DND-41 (cell line): ENCODE measurements at regions not wholly inside any gene's neighbourhood (a gene's known extent, or its start where the extent isn't known, plus 50 kb on each side); places are given as distances from the start of the nearest gene placed in this dataset.

Experiments used
- EZH2 ChIP-seq: IDR thresholded peaks from 3 replicates; pipeline ENCODE4 v1.6.1; 2012; ENCODE audit warnings: borderline replicate concordance, low read depth, mild to moderate bottlenecking, moderate library complexity, low read length, inconsistent platforms; ENCODE audit not compliant: severe bottlenecking
- TF ChIP-seq, protein P1 (sequence below): IDR thresholded peaks from 2 replicates; pipeline ENCODE4 v1.5.1; 2012; ENCODE audit warnings: borderline replicate concordance, low read length, moderate library complexity, mild to moderate bottlenecking; ENCODE audit not compliant: poor library complexity, severe bottlenecking; ENCODE audit errors: extremely low read depth

DNA sequence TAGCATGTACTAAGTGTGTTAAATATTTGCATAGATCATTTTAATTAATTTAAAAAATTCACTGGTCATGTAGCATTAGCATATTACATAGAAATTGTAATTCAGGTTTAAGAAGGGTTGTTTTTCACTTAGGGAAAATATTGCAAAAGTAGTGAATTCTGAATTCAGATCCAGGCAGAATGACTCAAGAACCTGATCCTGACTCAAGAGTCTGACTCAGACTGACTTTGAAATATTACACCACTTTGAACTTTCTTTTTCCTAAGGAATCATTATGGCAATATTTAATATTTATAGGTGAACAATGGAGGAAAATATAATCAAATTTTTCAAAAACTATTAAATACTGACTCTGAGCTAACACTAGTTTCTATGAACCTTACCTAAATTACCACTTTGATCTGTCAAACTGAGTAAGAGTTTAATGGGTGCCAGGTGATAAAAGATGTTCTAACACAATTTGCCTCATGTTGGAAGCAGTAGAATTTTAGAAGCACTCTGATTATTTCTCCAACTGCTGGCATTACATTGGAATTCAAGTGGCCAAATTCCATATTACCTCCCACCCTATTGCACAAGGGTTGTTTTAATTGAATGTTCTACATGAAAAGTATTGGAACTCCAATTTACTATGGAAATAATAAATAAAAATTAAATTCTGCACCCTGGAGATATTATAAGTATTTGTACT, 261.6 kb downstream of the SLITRK1 start:
- TF ChIP-seq EZH2: no peak
- TF ChIP-seq, protein P1, sequence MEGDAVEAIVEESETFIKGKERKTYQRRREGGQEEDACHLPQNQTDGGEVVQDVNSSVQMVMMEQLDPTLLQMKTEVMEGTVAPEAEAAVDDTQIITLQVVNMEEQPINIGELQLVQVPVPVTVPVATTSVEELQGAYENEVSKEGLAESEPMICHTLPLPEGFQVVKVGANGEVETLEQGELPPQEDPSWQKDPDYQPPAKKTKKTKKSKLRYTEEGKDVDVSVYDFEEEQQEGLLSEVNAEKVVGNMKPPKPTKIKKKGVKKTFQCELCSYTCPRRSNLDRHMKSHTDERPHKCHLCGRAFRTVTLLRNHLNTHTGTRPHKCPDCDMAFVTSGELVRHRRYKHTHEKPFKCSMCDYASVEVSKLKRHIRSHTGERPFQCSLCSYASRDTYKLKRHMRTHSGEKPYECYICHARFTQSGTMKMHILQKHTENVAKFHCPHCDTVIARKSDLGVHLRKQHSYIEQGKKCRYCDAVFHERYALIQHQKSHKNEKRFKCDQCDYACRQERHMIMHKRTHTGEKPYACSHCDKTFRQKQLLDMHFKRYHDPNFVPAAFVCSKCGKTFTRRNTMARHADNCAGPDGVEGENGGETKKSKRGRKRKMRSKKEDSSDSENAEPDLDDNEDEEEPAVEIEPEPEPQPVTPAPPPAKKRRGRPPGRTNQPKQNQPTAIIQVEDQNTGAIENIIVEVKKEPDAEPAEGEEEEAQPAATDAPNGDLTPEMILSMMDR: no peak
